GM21825 (cell line): ENCODE measurements at regions not wholly inside any gene's neighbourhood (a gene's known extent, or its start where the extent isn't known, plus 50 kb on each side); places are given as distances from the start of the nearest gene placed in this dataset.

ENCODE experiments used
- ATAC-seq: cut with Tn5 transposase; IDR thresholded peaks from one replicate; pipeline ENCODE4 v1.9.1; 2021; ENCODE audit warnings: mild to moderate bottlenecking, moderate library complexity; ENCODE audit not compliant: unreplicated experiment

DNA sequence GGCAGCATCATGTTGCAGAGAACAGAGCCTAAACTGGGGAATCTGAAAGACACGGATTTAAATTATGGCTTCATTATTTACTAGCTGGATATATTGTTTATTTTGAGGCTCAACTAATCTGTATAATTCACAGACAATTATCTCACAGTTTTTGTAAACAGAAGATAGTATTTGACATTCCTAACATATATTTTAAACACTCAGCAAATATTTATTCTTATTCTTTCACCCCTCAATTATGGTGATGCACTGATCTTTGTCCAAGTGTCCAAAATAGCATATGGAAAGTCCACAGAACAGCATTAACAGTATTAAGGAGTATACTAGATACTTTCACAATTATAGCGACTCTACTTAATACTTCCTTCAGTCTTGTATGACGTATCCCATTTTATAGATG, 257.0 kb downstream of the ADGRG6 start:
- ATAC-seq: no peak

- ATAC-seq: no peak
These were observed 259.9 kb downstream of the ADGRG6 start for GRCh38 chr6:142561511-142562265.

GRCh38 chr6:142562865-142563264, 261.1 kb downstream of the ADGRG6 start:
- no peak for ATAC-seq

DNA sequence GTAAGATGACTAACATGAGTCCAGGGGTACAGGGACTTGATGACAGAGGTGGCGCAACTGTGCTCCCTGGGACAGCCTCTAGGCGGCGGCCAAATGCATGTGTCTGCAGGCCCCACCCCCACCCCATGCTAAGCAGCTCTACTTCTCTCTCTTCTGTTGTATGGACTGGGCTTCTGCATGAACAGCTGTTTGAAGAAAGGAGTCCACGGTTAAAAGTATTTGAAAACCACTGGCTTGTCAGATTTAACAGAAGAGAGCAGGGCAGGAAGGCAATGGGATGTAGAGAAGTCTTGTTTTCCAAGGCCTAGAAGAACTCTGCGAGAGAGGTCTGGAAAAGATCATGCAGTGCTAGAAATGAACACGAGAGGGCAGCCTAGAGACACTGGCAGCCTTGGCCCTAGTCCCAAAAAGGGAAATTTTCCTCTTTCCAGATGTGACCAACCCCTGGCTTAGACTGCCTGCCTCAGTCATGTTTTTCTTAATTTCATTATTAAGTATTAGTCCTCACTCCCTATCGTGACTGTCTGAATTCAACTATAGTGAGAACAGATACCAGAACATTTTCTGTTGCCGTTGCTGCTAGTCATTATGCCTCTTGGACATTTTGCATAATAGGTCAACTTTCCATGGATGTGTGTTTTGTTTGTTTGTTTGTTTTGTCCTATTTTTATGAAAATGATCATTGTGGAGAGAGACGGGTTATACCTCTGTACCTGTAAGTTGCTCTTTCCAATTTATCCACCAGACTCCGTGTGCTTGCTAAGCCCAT, 265.0 kb downstream of the ADGRG6 start:
- ATAC-seq: no peak

GRCh38 chr6:142567461-142567860, 265.7 kb downstream of the ADGRG6 start:
- no peak for ATAC-seq

- ATAC-seq: no peak
These were observed 267.2 kb downstream of the ADGRG6 start for GRCh38 chr6:142568857-142569597.

DNA sequence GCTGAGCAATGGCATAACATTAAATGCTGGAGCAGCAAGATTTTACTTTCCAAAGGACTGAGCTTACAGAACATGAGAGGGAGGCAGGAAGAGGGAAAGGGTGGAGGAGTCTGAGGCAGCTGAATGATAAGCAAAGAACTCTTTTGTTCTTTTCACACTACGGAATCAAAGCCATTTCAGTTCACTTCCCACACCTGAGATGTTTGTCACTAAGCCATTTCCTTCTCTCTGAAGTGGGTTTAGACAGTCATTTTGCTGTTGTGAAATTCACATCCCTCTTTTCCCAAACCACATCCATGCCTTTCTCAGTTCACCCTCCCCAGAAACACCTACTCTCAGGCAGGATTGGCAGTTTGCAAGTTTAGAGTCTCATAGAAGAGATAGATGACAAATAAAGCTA, 267.9 kb downstream of the ADGRG6 start:
- ATAC-seq: no peak

GRCh38 chr6:142570221-142570671, 268.4 kb downstream of the ADGRG6 start:
- ATAC-seq: no peak

GRCh38 chr6:142592876-142593275, 291.1 kb downstream of the ADGRG6 start:
- ATAC-seq: no peak

DNA sequence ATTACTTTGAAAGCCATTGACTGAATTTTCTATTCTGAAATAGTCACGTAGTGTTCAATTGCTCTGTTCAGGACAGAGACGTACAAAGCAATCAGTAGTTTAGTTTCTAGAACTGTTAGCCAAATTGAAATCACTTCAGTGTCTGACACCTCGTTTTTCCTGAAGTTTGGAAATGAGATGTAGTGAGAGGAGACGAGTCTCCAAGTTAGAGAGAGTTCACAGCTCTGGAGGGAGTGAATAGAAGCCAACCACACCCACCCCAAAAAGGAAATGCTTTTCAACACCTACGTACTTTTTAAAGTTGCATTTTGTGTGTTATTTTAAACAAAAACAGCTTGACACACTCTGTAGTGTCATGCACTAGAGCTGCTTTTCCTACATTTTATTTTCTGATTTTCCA, 296.0 kb downstream of the ADGRG6 start:
- ATAC-seq: no peak

- no peak for ATAC-seq
These were observed 299.6 kb downstream of the ADGRG6 start for GRCh38 chr6:142601427-142601826.

DNA sequence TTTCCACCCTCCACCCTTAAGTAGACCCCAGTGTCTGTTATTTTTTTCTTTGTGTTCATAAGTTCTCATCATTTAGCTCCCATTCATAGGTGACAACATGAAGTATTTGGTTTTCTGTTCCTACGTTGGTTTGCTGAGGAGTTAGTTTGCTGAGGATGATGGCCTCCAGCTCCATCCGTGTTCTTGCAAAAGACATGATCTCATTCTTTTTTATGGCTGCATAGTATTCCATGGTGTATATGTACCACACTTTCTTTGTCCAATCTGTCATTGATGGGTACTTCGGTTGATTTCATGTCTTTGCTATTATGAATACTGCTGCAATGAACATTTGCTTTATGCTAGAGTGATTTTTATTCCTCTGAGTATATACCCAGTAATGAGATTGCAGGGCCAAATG, 301.2 kb downstream of the ADGRG6 start:
- ATAC-seq: no peak

DNA sequence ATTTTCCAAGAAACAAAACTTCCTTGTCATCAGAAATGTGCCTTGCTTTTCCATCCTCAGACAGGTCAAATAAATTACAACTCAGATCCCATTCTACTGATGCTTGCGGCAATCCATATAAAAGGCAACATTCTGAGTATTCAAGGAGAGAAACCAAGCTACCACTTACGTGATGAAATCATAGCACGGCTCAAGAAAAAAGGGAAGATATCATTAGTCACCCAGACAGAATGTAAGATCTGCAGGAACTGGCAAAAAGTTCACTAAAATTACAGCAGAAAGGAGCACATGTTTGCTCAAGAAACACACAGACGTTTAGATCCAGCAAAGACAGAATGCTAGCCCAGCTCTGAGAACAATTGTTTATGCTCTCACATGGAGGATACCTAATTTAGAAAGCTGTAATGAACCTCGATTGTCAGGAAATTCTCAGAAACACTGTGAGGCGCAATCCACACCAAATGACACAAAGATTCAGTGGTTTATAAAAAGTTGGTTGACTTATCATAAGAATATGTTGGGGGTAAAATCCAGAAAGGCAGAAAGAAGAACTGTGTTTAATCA, 304.2 kb downstream of the ADGRG6 start:
- ATAC-seq: no peak

- no peak for ATAC-seq
These were observed 311.1 kb downstream of the ADGRG6 start for GRCh38 chr6:142612956-142613355.

GRCh38 chr6:142613981-142614380, 312.2 kb downstream of the ADGRG6 start:
- no peak for ATAC-seq

DNA sequence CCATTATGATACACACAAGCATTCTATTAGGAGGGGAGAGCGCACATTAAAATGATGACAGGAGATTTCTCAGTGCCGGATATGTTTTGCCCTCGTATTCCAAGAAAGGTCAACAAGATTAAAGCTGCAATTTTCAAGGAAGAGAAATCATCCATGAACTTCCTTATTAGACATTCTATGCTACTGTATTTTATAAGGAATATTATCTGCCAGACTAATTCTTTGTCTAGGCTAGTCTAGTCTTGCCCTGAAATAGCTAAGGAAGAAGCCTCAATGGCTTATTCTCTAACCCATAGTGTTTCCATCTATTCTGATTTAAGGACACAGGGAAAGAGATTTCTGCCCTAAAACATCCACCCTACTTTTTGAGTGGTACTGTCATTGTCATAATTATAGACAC, 315.4 kb downstream of the ADGRG6 start:
- ATAC-seq: no peak

DNA sequence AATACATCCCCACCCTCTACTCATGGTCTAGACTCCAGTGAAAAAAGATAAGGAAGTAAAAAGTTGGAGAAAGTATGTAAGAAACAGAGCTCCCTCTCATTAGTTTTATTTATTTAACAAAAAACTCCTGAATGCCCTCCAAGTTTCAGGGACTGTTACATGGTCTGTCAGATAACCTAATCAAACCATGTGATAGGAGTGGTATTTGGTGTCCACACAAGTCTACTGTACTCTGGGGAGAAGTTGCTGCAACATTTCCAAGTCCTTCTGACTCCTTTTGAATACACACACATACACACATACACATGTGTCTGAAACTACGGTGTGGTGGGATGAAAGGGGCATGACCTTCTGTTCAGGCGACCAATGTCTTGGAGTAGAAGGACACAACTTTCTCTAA, 320.0 kb downstream of the ADGRG6 start:
- no peak for ATAC-seq

DNA sequence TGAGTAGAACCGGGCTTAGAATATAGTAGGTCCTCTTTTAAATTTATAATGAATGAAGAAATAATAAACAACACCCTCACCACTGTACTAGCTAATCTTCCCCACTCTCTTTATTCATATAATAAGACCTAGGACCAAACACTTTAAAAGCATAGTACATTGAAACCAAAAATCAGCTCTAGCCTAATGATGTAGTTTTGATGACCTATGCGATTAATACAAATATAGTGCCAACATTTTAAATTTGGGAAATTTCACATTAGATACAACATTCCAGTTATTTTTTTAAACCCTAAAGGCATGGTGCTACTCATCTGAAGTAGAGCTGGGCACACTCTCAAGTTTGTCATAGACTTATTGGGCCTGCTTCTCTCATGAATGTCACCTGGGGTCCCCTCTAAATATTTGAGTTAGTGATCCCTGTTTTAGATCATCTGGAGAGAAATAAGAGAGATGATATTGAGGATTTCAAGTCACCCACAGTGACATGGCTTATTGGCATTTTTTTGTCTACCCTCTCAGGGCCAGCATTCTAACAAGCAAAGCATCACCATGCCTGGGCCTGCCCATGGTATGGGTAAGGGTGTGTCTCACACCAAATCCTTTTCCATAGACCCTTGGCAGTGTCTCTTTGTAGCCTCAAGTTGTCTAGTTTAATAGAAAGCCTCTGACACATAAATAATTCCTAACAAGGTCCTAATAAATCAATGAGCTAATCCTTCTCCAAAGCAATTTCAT, 319.8 kb downstream of the HIVEP2 start:
- no peak for ATAC-seq

- no peak for ATAC-seq
These were observed 317.5 kb downstream of the HIVEP2 start for GRCh38 chr6:142627474-142627873.

DNA sequence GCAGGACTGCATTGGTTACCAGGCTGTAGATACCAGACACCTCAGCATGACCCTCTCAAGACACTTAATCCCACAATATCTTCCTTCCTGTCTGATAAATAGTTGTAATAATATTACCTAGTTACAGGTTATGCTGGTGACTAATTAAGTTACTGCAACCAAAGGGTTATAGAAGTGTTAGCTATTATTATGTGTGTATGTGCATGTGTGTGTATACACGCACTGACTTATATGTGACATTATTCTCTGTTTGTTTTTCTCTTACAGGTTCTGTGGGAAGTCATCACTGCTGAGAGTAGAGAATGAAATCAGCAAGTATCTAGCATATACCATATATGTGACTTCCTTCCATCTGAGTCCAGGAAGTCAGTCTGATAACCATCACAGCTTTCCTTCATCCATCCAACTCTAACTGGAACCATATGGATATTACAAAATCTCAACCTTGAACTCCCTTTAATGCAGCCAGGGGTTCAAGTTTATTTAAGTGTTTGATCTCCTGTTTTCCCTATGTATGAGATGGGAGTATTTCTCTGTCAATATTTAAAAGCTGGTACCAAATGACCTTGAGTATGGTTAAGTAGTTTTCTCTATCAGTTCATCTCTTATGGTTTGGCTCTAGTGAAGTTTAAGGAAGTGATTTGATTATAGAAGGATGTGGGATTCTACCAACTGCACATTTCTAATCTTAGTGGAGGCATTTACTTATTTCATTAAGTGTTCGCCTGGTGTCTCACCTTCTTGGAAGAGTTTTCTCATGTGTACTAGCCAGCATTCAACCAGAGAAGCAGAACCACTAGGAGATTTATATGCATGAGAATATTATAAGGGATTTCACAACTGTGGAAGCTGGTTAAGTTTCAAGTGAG, 313.2 kb downstream of the HIVEP2 start:
- no peak for ATAC-seq
